Thymus (tissue), 11 donors: ENCODE measurements at regions not wholly inside any gene's neighbourhood (a gene's known extent, or its start where the extent isn't known, plus 50 kb on each side); places are given as distances from the start of the nearest gene placed in this dataset.
"Not testable (repeated sequence)": the region's sequence is repeated elsewhere in the genome, so short reads cannot be mapped to it uniquely, and the experiment has no call there.

Experiments used
- DNase-seq, 9 donors: peaks; one replicate each; pipeline ENCODE4 v3.0.0-alpha.2; 2013; ENCODE audit warnings: low spot score in 9 of 9, low read depth in 6 of 9, missing footprints in 1 of 9
- H3K27ac ChIP-seq, 2 donors: one replicate each; pipeline ENCODE4 v1.5.1; 2013; ENCODE audit warnings: control low read depth in 1 of 2, low read depth in 1 of 2, low read length in 1 of 2, mild to moderate bottlenecking in 1 of 2, moderate library complexity in 1 of 2
- H3K27me3 ChIP-seq, 2 donors: one replicate each; pipeline ENCODE4 v1.5.1; 2013; ENCODE audit warnings: low read length in 1 of 2; ENCODE audit not compliant: control insufficient read depth in 2 of 2, insufficient read depth in 1 of 2
- H3K36me3 ChIP-seq, 2 donors: one replicate each; pipeline ENCODE4 v1.5.1; 2013; ENCODE audit warnings: low read length in 1 of 2, mild to moderate bottlenecking in 1 of 2, moderate library complexity in 1 of 2; ENCODE audit not compliant: control insufficient read depth in 2 of 2, insufficient read depth in 2 of 2
- H3K4me1 ChIP-seq, 2 donors: one replicate each; pipeline ENCODE4 v1.5.1; 2013; ENCODE audit warnings: low read length in 2 of 2; ENCODE audit not compliant: control insufficient read depth in 2 of 2, insufficient read depth in 2 of 2
- H3K4me3 ChIP-seq, 2 donors: one replicate each; pipeline ENCODE4 v1.5.1; 2013; ENCODE audit warnings: low read length in 2 of 2, control low read depth in 1 of 2, mild to moderate bottlenecking in 1 of 2
- H3K9me3 ChIP-seq, 2 donors: one replicate each; pipeline ENCODE4 v1.5.1; 2013; ENCODE audit warnings: low read length in 1 of 2, mild to moderate bottlenecking in 1 of 2; ENCODE audit not compliant: control insufficient read depth in 2 of 2, insufficient read depth in 1 of 2
- WGBS: extraction: QIAGEN DNeasy Blood & Tissue Kit; methylation state at CpG from one replicate; pipeline ENCODE4 v1.1.7; 2013; 5-methylcytosine and 5-hydroxymethylcytosine counted together
- donor health status: healthy.

- Histone ChIP-seq H3K4me3 (no peak overlapping the region), H3K27ac (no peak overlapping the region), H3K9me3 (no peaks in the 10 kb centered on the region), H3K27me3 (no peaks in the 10 kb centered on the region), H3K4me1 (no peaks in the 10 kb centered on the region), H3K36me3 (no peaks in the 10 kb centered on the region)
- no peak for DNase-seq
- WGBS = 91% methylated on average over 2 of the region's 2 CpGs
Observed at GRCh38 chr1:181905944-181906597, 155.4 kb downstream of the ZNF648 start.

DNA sequence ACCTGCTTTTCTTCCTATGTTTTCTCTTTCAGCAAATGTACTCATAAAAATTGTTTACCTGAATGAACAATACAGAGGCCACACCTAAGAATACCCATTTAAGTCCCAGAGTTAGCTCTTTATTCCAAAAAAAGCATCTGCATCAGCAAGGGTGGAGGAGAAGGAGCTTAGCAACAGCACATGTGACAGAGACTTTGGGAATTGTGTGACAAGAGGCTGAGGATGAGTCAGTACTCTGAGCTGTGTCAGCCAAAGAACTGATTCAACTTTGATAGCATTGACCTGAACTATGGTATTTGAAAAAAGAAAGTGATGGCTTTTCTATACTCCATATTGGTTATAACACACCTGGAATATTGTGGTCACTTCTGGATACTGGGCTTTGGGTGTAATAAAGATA, 162.7 kb downstream of the ZNF648 start:
- Histone ChIP-seq H3K36me3 (no peaks in the 10 kb centered on the region), H3K27ac (no peak overlapping the region), H3K9me3 (no peaks in the 10 kb centered on the region), H3K27me3 (no peaks in the 10 kb centered on the region), H3K4me1 (no peaks in the 10 kb centered on the region), H3K4me3 (no peak overlapping the region)
- DNase-seq = no peak

- H3K36me3 ChIP-seq = no peaks in the 10 kb centered on the region
- no peak for DNase-seq
- H3K4me1 ChIP-seq = no peaks in the 10 kb centered on the region
- no peaks in the 10 kb centered on the region for H3K27me3 ChIP-seq
- H3K4me3 ChIP-seq = no peak overlapping the region
- no peaks in the 10 kb centered on the region for H3K9me3 ChIP-seq
- no peak overlapping the region for H3K27ac ChIP-seq
- WGBS = 96% methylated on average over 2 of the region's 2 CpGs
Observed at GRCh38 chr1:181896824-181897223, 164.7 kb downstream of the ZNF648 start.

GRCh38 chr1:181894439-181894859, 167.1 kb downstream of the ZNF648 start:
- 68% methylated on average over 5 of the region's 5 CpGs for WGBS
- H3K36me3 ChIP-seq = no peaks in the 10 kb centered on the region
- H3K27me3 ChIP-seq = no peaks in the 10 kb centered on the region
- no peak overlapping the region for H3K27ac ChIP-seq
- no peak for DNase-seq
- no peaks in the 10 kb centered on the region for H3K4me1 ChIP-seq
- no peak overlapping the region for H3K4me3 ChIP-seq
- peaks cover 0 to 4% of the 10 kb centered on the region in 2 donors for H3K9me3 ChIP-seq

DNA sequence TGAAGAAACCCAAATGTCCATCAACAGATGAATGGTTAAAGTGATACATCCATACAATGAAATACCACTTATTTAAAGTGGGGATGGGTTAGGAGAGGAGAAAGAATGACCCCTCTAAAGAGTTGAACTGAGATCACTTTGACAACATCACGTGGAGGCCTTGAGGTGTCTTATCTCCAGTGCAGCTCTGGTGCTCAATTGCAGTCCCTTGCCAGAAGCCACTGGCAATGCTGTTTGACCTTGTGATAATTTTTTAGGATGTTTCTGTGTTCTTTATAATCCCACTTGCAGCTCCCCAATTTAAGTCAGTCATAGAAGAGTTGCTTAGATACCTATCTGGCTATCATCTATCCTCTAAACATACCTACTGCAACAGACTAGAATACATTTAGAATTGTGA, 167.6 kb downstream of the ZNF648 start:
- Histone ChIP-seq H3K27me3 (no peaks in the 10 kb centered on the region), H3K4me1 (no peaks in the 10 kb centered on the region), H3K27ac (no peak overlapping the region), H3K4me3 (no peak overlapping the region), H3K9me3 (peaks cover 0 to 4% of the 10 kb centered on the region in 2 donors), H3K36me3 (no peaks in the 10 kb centered on the region)
- 66% methylated on average over 1 of the region's 1 CpG for WGBS
- DNase-seq = no peak

DNA sequence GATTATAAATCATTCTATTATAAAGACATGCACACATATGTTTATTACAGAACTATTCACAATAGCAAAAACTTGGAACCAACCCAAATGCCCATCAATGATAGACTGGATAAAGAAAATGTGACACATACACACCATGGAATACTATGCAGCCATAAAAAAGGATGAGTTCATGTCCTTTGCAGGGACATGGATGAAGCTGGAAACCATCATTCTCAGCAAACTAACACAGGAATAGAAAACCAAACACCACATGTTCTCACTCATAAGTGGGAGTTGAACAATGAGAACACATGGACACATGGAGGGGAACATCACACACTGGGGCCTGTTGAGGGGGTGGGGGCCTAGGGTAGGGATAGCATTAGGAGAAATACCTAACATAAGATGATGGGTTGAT, 168.4 kb downstream of the ZNF648 start:
- DNase-seq, H3K4me1 ChIP-seq, H3K27me3 ChIP-seq, H3K27ac ChIP-seq, H3K9me3 ChIP-seq, H3K36me3 ChIP-seq, H3K4me3 ChIP-seq: not testable (repeated sequence)

GRCh38 chr1:181872562-181872961, 188.9 kb downstream of the ZNF648 start:
- H3K4me1 ChIP-seq = no peaks in the 10 kb centered on the region
- H3K27ac ChIP-seq = no peak overlapping the region
- 94% methylated on average over 3 of the region's 3 CpGs for WGBS
- H3K36me3 ChIP-seq = no peaks in the 10 kb centered on the region
- H3K9me3 ChIP-seq = peaks cover 0 to 4% of the 10 kb centered on the region in 2 donors
- DNase-seq = no peak
- H3K27me3 ChIP-seq = no peaks in the 10 kb centered on the region
- no peak overlapping the region for H3K4me3 ChIP-seq

DNA sequence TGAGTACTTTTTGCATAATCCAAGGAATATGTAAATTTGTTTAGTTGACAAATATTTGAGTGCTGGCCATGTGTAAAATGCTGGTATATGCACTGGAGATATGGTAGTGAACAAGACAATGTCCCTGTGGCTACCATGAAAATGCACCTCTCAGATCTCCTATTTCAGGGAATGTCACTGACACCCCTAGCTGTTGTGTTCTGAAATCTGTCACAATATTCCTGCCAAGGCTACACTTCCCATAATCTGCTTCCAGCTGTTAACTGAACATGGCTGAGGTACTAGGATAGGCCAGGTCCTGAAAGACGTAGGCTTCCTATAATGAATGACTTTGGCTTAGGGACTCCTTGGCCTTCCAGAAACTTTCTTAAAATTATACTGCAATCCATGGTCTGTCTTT, 197.8 kb downstream of the ZNF648 start:
- no peak overlapping the region for H3K4me3 ChIP-seq
- no peak overlapping the region for H3K27ac ChIP-seq
- H3K27me3 ChIP-seq = no peaks in the 10 kb centered on the region
- H3K4me1 ChIP-seq = no peaks in the 10 kb centered on the region
- H3K9me3 ChIP-seq = no peaks in the 10 kb centered on the region
- no peak for DNase-seq
- WGBS = 97% methylated on average over 1 of the region's 1 CpG
- H3K36me3 ChIP-seq = no peaks in the 10 kb centered on the region

DNA sequence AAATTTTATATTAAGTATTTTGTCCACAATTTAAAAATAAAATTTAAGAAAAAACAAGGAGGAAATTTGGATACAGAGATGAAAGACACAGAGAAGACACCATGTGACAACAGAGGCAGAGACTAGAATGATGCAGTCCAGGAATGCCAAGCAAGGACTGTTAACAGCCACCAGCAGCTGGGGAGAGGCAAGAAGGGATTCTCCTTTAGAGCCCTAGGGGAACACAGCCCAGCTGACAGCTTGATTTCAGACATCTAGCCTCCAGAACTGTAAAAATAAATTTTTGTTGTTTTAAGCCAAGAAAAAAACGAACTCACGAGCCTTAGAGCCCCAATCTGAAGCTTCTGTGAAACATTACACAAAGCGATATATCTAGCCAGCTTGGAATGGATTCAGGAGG, 198.5 kb downstream of the ZNF648 start:
- DNase-seq = no peak
- H3K36me3 ChIP-seq = no peaks in the 10 kb centered on the region
- no peaks in the 10 kb centered on the region for H3K4me1 ChIP-seq
- H3K4me3 ChIP-seq = no peak overlapping the region
- H3K27ac ChIP-seq = no peak overlapping the region
- no peaks in the 10 kb centered on the region for H3K9me3 ChIP-seq
- 87% methylated on average over 3 of the region's 3 CpGs for WGBS
- no peaks in the 10 kb centered on the region for H3K27me3 ChIP-seq

GRCh38 chr1:181858135-181858534, 203.4 kb downstream of the ZNF648 start:
- H3K4me3 ChIP-seq = no peak overlapping the region
- H3K36me3 ChIP-seq = no peaks in the 10 kb centered on the region
- H3K27ac ChIP-seq = no peak overlapping the region
- no peak for DNase-seq
- H3K27me3 ChIP-seq = no peaks in the 10 kb centered on the region
- no peaks in the 10 kb centered on the region for H3K9me3 ChIP-seq
- 89% methylated on average over 4 of the region's 4 CpGs for WGBS
- no peaks in the 10 kb centered on the region for H3K4me1 ChIP-seq
